Liver (tissue), 8 donors: ENCODE measurements at regions not wholly inside any gene's neighbourhood (a gene's known extent, or its start where the extent isn't known, plus 50 kb on each side); places are given as distances from the start of the nearest gene placed in this dataset.

ENCODE experiments used
- DNase-seq: peaks from one replicate; pipeline ENCODE4 v3.0.0-alpha.2; 2017; ENCODE audit warnings: low spot score
- H3K27ac ChIP-seq, 2 donors: one replicate each; pipeline ENCODE4 v1.7.0; 2013; ENCODE audit warnings: inconsistent platforms in 2 of 2, low read length in 2 of 2, control low read depth in 1 of 2, low read depth in 1 of 2, mild to moderate bottlenecking in 1 of 2
- H3K27me3 ChIP-seq, 4 donors: one replicate each; pipeline versions ENCODE4 v1.6.1 to v1.7.0; 2013; ENCODE audit warnings: low read length in 3 of 4, inconsistent platforms in 1 of 4, mild to moderate bottlenecking in 1 of 4, moderate library complexity in 1 of 4; ENCODE audit not compliant: control insufficient read depth in 4 of 4, insufficient read depth in 4 of 4
- H3K36me3 ChIP-seq, 4 donors: one replicate each; pipeline versions ENCODE4 v1.6.1 to v1.7.0; 2013; ENCODE audit warnings: low read length in 3 of 4, mild to moderate bottlenecking in 3 of 4, low read depth in 1 of 4, moderate library complexity in 1 of 4; ENCODE audit not compliant: control insufficient read depth in 4 of 4, insufficient read depth in 3 of 4
- H3K4me1 ChIP-seq, 4 donors: one replicate each; pipeline versions ENCODE4 v1.6.1 to v1.7.0; 2013; ENCODE audit warnings: low read length in 3 of 4, mild to moderate bottlenecking in 3 of 4, moderate library complexity in 1 of 4; ENCODE audit not compliant: control insufficient read depth in 4 of 4, insufficient read depth in 4 of 4
- H3K4me3 ChIP-seq, 3 donors: one replicate each; pipeline versions ENCODE4 v1.6.1 to v1.7.0; 2013; ENCODE audit warnings: low read length in 3 of 3, control low read depth in 1 of 3, low read depth in 1 of 3, mild to moderate bottlenecking in 1 of 3
- H3K9ac ChIP-seq, 2 donors: one replicate each; pipeline ENCODE4 v1.7.0; 2013; ENCODE audit warnings: low read length in 2 of 2, mild to moderate bottlenecking in 2 of 2, moderate library complexity in 2 of 2, control low read depth in 1 of 2, low read depth in 1 of 2
- H3K9me3 ChIP-seq, 4 donors: one replicate each; pipeline versions ENCODE4 v1.6.1 to v1.7.0; 2013; ENCODE audit warnings: low read length in 3 of 4; ENCODE audit not compliant: control insufficient read depth in 4 of 4
- EGR1 ChIP-seq, 2 donors: IDR thresholded peaks; 2 replicates each; pipeline ENCODE4 v1.6.1; 2016 to 2018; ENCODE audit warnings: antibody characterized with exemption in 2 of 2, low read depth in 2 of 2
- FOXA1 ChIP-seq: IDR thresholded peaks from 2 replicates; pipeline ENCODE4 v1.6.1; 2016; ENCODE audit warnings: antibody characterized with exemption
- FOXA2 ChIP-seq: IDR thresholded peaks from 2 replicates; pipeline ENCODE4 v1.6.1; 2016; ENCODE audit warnings: antibody characterized with exemption
- GABPA ChIP-seq, 2 donors: IDR thresholded peaks in 1 of 2; conservative IDR thresholded peaks in 1 of 2; 2 replicates each; pipeline ENCODE4 v1.6.1; 2016; ENCODE audit warnings: antibody characterized with exemption in 2 of 2, mild to moderate bottlenecking in 1 of 2, moderate library complexity in 1 of 2
- HNF4A ChIP-seq, 2 donors: conservative IDR thresholded peaks; 2 replicates each; pipeline ENCODE4 v1.6.1; 2016; ENCODE audit warnings: antibody characterized with exemption in 2 of 2, mild to moderate bottlenecking in 2 of 2
- HNF4G ChIP-seq: IDR thresholded peaks from 2 replicates; pipeline ENCODE4 v1.6.1; 2016; ENCODE audit warnings: antibody characterized with exemption
- JUND ChIP-seq, 2 donors: IDR thresholded peaks; 2 replicates each; pipeline ENCODE4 v1.6.1; 2016; ENCODE audit warnings: antibody characterized with exemption in 2 of 2
- NR2F2 ChIP-seq: IDR thresholded peaks from 2 replicates; pipeline ENCODE4 v1.6.1; 2016; ENCODE audit warnings: antibody characterized with exemption
- RAD21 ChIP-seq, 2 donors: IDR thresholded peaks; 2 replicates each; pipeline ENCODE4 v1.6.1; 2016; ENCODE audit warnings: antibody characterized with exemption in 2 of 2, mild to moderate bottlenecking in 2 of 2
- RXRA ChIP-seq, 2 donors: IDR thresholded peaks; 2 replicates each; pipeline ENCODE4 v1.6.1; 2017 to 2018; ENCODE audit warnings: antibody characterized with exemption in 2 of 2, mild to moderate bottlenecking in 1 of 2
- SP1 ChIP-seq: IDR thresholded peaks from 2 replicates; pipeline ENCODE4 v1.6.1; 2018; ENCODE audit warnings: antibody characterized with exemption, mild to moderate bottlenecking
- TAF1 ChIP-seq: conservative IDR thresholded peaks from 2 replicates; pipeline ENCODE4 v1.6.1; 2016; ENCODE audit warnings: antibody characterized with exemption, mild to moderate bottlenecking
- YY1 ChIP-seq: IDR thresholded peaks from 2 replicates; pipeline ENCODE4 v1.6.1; 2016; ENCODE audit warnings: antibody characterized with exemption, mild to moderate bottlenecking
- WGBS: extraction: QIAGEN DNeasy Blood & Tissue Kit; methylation state at CpG from one replicate; pipeline ENCODE4 v1.1.7; 2013; 5-methylcytosine and 5-hydroxymethylcytosine counted together
- TF ChIP-seq, protein P1 (sequence below): fragments of 150-350 bp; IDR thresholded peaks from 2 replicates; pipeline ENCODE4 v1.5.1; 2017; ENCODE audit warnings: improper control_type of control experiment, low read depth, low read length; ENCODE audit not compliant: missing input control
- TF ChIP-seq, protein P2 (sequence below): IDR thresholded peaks from 2 replicates; pipeline ENCODE4 v1.6.1; 2016; ENCODE audit warnings: antibody characterized with exemption
- TF ChIP-seq, protein P3 (sequence below): IDR thresholded peaks from 2 replicates; pipeline ENCODE4 v1.6.1; 2016; ENCODE audit warnings: antibody characterized with exemption
- TF ChIP-seq, protein P4 (sequence below): IDR thresholded peaks from 2 replicates; pipeline ENCODE4 v1.6.1; 2016; ENCODE audit warnings: antibody characterized with exemption, mild to moderate bottlenecking
- TF ChIP-seq, protein P5 (sequence below): IDR thresholded peaks from 2 replicates; pipeline ENCODE4 v1.6.1; 2016; ENCODE audit warnings: antibody characterized with exemption
- donor health status: healthy.
- donor health status: healthy.
- donor health status: healthy.
- donor health status: healthy.
- donor health status: healthy.

DNA sequence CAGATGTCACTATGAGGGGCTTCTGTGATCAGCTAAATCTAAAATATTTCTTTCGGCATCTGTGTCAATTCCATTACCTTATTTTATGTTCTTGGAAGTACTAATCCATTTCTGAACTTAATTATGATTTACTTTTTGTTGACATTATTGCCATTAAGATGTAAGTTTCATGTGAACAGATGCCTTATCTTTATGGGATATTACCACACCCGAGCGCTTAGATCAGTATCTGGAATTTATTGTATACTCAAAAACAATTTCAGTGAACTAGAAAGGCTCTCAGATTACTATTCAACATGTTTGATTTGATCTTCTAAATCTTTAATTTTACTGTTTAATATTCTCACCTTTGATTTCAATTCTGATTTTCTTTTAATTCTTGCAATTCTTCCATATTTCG, 567.7 kb upstream of the TLE4 start:
- WGBS: 92% methylated on average over 4 of the region's 4 CpGs
- TF ChIP-seq RXRA (IDR thresholded peaks at IDR 0.05): no peak
- TF ChIP-seq, protein P1, sequence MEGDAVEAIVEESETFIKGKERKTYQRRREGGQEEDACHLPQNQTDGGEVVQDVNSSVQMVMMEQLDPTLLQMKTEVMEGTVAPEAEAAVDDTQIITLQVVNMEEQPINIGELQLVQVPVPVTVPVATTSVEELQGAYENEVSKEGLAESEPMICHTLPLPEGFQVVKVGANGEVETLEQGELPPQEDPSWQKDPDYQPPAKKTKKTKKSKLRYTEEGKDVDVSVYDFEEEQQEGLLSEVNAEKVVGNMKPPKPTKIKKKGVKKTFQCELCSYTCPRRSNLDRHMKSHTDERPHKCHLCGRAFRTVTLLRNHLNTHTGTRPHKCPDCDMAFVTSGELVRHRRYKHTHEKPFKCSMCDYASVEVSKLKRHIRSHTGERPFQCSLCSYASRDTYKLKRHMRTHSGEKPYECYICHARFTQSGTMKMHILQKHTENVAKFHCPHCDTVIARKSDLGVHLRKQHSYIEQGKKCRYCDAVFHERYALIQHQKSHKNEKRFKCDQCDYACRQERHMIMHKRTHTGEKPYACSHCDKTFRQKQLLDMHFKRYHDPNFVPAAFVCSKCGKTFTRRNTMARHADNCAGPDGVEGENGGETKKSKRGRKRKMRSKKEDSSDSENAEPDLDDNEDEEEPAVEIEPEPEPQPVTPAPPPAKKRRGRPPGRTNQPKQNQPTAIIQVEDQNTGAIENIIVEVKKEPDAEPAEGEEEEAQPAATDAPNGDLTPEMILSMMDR: no peak
- TF ChIP-seq FOXA2: no peak
- no peak for TF ChIP-seq RAD21 (IDR thresholded peaks at IDR 0.05)
- no peak for TF ChIP-seq SP1

DNA sequence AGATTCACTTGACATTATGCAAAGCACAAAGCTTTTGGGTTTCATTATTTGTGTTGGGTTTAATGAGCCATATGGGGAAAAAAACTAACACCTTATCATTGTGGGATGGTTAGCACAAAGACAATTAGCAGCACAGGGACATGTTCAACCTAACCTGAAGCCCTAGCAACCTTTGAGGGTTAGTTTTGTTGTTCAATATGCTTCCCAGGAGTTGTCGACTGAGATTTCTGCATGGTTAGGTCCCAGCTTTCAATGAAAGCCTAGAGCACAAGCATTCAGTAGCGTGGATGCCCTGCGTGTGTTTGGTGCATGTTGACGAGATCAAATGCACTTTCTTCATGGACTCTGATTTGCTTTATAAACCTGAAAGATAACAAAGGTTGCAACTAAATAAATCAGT, 565.2 kb upstream of the TLE4 start:
- H3K9ac ChIP-seq: no peak overlapping the region
- no peak for DNase-seq
- no peaks in the 10 kb centered on the region for H3K27me3 ChIP-seq
- H3K4me3 ChIP-seq: no peak overlapping the region
- H3K9me3 ChIP-seq: no peaks in the 10 kb centered on the region
- no peaks in the 10 kb centered on the region for H3K4me1 ChIP-seq
- H3K36me3 ChIP-seq: no peaks in the 10 kb centered on the region
- TF ChIP-seq, protein P2, sequence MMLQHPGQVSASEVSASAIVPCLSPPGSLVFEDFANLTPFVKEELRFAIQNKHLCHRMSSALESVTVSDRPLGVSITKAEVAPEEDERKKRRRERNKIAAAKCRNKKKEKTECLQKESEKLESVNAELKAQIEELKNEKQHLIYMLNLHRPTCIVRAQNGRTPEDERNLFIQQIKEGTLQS: no peak
- TF ChIP-seq HNF4G (no peak), FOXA1 (no peak), RAD21 (IDR thresholded peaks at IDR 0.05) (no peak), GABPA (IDR thresholded peaks at IDR 0.05 in 1 of 2, conservative IDR thresholded peaks at IDR 0.05 in 1 of 2) (no peak), HNF4A (conservative IDR thresholded peaks at IDR 0.05) (no peak), NR2F2 (no peak), SP1 (no peak), JUND (IDR thresholded peaks at IDR 0.05) (no peak), RXRA (IDR thresholded peaks at IDR 0.05) (no peak), YY1 (no peak), FOXA2 (no peak), TAF1 (no peak), EGR1 (IDR thresholded peaks at IDR 0.05; ENCODE audit: low read depth in 2 of 2) (no peak)
- TF ChIP-seq, protein P3, sequence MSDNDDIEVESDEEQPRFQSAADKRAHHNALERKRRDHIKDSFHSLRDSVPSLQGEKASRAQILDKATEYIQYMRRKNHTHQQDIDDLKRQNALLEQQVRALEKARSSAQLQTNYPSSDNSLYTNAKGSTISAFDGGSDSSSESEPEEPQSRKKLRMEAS: no peak
- TF ChIP-seq, protein P4, sequence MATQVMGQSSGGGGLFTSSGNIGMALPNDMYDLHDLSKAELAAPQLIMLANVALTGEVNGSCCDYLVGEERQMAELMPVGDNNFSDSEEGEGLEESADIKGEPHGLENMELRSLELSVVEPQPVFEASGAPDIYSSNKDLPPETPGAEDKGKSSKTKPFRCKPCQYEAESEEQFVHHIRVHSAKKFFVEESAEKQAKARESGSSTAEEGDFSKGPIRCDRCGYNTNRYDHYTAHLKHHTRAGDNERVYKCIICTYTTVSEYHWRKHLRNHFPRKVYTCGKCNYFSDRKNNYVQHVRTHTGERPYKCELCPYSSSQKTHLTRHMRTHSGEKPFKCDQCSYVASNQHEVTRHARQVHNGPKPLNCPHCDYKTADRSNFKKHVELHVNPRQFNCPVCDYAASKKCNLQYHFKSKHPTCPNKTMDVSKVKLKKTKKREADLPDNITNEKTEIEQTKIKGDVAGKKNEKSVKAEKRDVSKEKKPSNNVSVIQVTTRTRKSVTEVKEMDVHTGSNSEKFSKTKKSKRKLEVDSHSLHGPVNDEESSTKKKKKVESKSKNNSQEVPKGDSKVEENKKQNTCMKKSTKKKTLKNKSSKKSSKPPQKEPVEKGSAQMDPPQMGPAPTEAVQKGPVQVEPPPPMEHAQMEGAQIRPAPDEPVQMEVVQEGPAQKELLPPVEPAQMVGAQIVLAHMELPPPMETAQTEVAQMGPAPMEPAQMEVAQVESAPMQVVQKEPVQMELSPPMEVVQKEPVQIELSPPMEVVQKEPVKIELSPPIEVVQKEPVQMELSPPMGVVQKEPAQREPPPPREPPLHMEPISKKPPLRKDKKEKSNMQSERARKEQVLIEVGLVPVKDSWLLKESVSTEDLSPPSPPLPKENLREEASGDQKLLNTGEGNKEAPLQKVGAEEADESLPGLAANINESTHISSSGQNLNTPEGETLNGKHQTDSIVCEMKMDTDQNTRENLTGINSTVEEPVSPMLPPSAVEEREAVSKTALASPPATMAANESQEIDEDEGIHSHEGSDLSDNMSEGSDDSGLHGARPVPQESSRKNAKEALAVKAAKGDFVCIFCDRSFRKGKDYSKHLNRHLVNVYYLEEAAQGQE: no peak
- TF ChIP-seq, protein P1: no peak
- TF ChIP-seq, protein P5, sequence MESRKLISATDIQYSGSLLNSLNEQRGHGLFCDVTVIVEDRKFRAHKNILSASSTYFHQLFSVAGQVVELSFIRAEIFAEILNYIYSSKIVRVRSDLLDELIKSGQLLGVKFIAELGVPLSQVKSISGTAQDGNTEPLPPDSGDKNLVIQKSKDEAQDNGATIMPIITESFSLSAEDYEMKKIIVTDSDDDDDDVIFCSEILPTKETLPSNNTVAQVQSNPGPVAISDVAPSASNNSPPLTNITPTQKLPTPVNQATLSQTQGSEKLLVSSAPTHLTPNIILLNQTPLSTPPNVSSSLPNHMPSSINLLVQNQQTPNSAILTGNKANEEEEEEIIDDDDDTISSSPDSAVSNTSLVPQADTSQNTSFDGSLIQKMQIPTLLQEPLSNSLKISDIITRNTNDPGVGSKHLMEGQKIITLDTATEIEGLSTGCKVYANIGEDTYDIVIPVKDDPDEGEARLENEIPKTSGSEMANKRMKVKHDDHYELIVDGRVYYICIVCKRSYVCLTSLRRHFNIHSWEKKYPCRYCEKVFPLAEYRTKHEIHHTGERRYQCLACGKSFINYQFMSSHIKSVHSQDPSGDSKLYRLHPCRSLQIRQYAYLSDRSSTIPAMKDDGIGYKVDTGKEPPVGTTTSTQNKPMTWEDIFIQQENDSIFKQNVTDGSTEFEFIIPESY: no peak
- 88% methylated on average over 4 of the region's 4 CpGs for WGBS
- H3K27ac ChIP-seq: no peak overlapping the region

More for the DNA sequence above, 567.7 kb upstream of the TLE4 start:
- no peaks in the 10 kb centered on the region for H3K36me3 ChIP-seq
- no peak overlapping the region for H3K9ac ChIP-seq
- H3K4me3 ChIP-seq: no peak overlapping the region
- H3K27me3 ChIP-seq: no peaks in the 10 kb centered on the region
- H3K4me1 ChIP-seq: no peaks in the 10 kb centered on the region
- no peak overlapping the region for H3K27ac ChIP-seq
- DNase-seq: no peak
- no peaks in the 10 kb centered on the region for H3K9me3 ChIP-seq
